IPS DF 4.7 (cell line): ENCODE measurements at regions not wholly inside any gene's neighbourhood (a gene's known extent, or its start where the extent isn't known, plus 50 kb on each side); places are given as distances from the start of the nearest gene placed in this dataset.

Source experiments
- DNase-seq: peaks from one replicate; pipeline ENCODE4 v3.0.0-alpha.2; 2013; ENCODE audit warnings: low spot score; ENCODE audit errors: extremely low read depth

DNA sequence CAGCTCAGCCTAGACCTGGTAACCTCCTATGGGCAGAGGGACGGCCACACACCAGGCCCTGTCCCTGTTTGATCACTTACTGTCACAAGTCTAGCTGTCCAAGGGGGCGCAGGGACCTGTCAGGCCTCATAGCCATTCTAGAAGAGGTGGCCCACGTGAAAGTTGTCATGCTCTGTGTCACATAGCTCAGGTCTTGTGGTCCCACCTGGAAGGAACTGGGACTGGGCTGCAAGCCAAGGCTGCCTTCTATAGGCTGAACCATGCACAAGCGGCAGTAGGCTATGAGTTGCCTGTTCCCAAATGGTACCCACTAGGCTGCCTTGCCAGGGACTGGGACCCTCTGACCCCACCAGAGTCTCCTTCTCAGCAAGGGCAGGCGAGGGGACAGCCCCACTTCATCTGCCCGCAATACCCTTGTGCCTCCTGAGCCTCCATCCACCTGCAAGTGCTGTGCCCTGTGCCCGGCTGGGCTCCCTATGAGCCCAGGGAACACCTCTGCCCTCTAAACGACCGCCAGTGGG lies 177.5 kb downstream of the ANAPC1 start:
- DNase-seq = no peak

DNA sequence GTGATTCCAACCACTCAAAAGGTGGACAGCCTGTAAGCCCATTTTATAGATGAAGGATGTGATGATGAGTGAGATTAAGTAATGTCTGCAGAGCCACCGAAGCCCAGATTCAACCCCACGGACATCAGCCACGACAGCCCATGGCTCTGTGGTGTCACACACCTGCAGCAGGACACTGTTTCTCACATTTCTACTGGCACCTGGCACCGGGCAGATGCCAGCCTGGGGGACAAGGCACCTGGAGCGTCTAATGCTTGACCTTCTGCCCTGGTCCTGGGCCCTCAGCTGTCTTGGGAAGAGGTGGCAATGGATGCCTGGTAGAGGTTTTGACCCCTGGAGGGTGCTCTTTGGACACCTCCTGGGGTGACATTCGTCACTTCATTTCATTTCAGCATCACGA lies 176.3 kb downstream of the ANAPC1 start:
- no peak for DNase-seq

DNA sequence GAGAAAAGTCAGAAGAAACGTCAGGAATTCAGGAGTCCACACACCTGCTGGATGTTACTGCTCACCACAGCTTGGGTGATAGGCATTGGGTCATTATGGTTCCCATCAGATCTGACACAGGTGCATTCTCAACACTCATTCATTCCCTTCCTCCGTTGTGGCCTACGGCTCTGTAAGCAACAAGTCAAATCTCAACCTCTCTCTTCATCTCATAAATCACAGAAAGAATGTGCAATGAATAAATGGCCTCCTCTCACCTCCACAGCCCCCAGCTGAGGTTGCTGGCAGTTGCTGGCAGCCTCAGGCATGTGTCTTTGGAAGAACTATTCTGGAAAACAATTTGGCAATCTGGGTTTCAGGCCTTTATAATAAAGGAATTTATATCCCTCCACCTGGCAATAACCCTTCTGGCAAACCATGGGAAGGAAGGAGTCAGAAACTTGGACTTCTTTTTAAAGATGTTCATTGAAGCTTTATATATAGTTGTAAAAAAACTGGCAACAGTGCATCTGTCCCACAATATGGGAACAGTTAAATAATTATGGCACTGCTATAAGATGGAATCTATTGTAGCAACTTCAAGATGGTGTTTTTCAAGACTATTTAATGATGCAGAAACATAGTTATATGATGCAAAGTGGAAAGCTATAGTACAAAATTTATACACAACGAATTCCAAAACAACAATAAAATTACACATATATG lies 175.4 kb downstream of the ANAPC1 start:
- no peak for DNase-seq

DNA sequence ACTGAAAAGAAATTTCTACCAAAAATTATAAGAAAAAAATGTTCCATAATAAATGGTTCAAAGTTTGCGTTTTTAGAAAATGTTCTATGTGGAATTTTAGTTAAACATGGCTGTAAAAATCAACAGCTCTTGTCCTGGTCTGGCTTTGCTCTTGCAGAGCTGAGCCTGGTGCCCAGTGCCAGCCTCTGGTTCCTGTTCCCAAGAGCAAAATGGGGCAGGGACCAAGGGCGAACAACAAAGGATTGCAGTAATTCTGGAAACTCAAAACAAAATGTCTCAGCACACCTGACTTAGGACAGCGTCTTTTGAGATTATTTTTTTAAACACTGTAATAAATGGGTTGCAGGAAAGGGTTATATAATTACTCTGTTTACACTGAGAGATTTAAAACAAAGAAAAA lies 174.7 kb downstream of the ANAPC1 start:
- DNase-seq = no peak

DNA sequence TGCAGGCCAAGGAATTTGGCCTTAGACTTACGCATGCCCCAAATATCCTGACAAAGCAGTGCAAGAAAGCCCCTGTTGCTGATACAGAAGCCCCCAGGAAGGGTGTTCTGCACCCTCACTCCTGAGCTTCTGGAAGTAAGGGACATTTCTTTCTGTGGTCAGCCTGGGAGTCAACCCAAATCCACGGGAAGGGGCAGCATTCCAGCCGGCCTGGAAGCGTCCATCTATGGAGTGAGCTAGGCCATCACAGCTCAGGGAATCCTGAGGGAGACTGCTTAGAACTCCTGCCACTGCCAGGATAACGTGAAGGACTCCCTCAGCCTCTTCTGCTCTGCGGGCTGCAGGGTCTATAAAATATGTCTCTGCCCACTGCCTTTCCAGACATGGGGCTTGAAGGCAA lies 173.9 kb downstream of the ANAPC1 start:
- DNase-seq = no peak

DNA sequence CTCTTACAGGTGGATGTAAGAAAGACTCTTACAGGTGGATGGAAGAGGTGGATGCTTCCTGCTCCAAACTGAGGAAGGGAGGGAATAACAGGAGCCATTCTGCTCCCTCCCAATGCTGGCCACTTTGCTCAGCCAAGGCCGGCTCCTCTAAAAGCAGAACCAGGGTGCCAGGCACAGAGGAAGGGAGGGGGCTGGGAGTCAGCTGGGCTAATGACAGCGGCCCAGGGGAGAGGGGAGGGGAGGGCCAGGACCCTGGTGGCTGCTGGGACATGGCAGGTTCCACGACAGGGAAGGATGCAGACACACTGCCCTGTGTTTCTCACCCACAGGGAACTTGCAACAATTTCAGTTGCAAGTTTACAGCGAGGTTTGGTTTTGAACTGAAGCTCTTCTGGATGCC lies 173.4 kb downstream of the ANAPC1 start:
- DNase-seq = no peak

DNA sequence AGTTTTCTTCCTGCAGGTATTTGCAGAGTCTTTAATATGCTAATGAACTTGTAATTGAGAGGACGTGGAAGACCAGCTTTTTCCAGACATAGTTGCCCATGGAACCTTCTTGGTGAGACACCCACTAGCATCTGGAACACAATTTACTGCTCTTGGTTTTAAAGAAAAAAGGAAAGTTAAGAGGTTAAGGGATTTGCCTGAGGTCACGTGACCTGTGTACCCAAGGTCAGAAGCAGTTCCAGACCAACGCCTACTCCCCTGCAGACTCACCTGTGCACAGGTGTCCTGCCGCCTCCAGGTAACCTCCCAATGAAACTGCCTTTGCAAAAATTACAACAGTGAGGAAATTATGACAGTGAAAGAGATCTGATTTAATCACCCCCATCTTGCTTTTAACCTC lies 172.7 kb downstream of the ANAPC1 start:
- no peak for DNase-seq

DNA sequence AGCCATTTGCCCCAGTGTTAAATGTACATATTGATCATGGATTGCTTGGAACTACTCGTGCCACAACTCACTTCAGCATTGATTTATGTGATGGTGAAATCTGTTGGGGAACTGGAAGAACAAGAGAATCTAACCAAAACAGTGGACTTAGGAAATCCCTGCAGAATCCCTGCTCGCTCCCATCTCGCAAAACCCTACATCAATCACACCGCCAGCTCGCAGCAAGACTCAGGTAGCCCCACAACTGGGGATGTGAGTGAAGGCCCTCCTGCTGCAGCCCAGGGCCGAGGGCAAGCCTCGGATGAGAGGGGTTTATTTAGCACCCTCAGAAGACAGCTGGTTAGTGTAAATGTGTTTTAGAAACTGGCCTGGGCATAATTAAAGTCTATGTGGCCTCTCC lies 171.6 kb downstream of the ANAPC1 start:
- DNase-seq = no peak

DNA sequence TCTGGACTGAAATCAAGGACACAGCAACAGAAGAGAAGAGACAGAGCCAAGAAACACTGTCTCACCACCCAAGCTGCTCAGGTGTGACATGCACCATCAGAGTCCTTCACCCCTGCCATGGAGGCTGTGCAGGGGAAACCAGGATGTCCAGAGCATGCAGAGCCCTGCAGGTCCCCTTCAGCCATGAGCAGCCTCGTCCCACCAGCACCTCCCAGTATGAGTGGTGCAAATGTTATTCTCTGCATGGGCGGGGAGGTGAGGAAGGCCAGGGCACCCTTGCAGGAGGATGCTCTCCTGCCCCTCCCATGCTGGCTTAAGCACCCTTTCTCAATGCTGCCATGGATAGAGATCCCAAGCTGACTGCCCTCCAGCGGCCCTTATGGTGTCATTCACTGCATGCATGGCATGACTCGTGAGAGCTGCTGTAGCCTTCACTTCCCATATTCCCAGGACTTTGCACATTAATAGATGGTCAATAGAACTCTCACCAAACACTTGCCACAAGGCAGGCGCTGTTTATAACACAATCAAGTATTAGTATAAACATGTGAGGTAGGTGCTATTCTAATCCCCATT lies 171.0 kb downstream of the ANAPC1 start:
- no peak for DNase-seq

DNA sequence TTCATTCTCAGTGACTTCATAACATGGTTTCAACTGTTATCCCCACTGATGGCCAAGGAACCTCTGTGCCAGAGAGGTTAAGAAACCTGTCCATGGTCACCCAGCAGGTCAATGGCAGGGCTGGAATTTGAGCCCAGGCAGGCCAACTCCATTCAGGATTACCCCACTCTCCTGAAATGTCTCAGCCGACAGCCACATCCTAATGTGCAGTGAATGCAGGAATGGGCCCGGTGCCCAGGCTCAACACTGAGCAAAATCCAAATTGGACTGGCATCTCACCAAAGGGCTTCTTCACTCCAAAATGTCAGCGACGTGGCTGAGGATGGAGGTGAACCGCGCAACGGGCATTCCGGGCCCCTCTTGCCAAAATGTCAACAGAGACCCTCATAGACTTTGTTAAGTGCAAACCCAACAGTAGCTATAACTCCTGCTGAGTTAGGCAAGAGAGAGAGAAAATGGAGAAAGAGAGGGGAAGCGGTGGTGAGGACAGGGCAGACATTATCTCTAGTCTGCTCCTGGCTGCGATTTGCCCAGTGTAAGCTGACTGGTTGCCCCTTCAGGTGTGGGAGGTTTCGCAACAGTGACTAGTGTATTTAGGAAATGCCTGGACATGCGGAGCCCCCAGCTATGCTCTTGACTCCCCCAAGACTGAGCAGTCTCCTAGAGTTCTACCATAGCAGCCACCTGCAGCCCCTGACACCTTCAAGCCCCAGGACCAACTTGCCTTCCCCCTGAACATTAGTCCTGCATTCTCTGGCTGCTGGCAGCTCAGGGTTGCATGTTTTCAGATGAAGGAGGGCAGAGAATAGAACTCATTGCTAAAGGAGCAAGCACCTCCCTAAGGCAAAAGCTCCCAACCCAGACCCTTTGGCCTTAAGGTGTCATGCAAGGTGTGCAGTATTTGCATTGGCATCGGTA lies 167.7 kb downstream of the ANAPC1 start:
- DNase-seq = no peak

DNA sequence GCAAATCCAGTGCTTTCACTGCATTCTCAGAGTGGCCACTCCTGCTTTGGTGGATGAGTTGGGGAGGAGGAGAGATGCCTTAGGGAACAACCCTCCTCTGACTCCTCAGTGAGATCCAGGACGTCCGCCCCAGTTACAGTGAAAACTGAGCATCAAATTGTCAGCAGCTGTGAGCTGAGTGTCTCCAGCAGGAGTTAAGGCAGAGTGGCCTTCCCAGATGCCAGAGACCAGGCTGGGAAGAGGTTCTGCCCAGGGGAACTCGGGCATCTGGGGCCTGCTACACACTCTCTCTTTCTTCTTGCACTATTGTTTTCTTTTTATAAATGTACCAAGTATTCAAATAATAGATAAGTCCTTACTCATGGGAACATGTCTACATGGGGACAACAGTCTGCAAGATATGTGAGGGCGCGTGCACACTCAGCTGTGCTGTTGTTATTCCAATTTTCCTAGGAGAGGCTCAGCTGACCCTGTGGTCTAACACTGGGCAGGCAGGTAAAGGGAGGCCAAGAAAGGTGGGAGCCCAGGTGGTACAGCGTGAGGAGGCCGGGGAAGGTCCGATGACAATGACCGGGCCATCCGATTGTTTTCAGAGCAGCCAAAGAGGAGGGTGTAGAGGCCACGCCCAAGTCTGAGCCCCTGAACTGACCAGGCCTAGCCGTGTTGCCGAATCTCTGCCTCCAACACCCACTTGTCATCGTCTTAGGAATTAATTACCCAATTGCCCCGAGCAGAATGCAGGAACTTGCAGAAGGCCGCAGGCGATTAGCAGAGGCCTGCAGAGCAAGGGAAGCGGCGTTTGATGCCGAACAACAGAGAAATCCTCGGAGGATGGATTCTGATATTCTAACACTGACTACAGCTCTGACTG lies 166.9 kb downstream of the ANAPC1 start:
- DNase-seq = no peak
